HG03520 (cell line): ENCODE measurements at regions not wholly inside any gene's neighbourhood (a gene's known extent, or its start where the extent isn't known, plus 50 kb on each side); places are given as distances from the start of the nearest gene placed in this dataset.

Source experiments
- ATAC-seq: cut with Tn5 transposase; IDR thresholded peaks from one replicate; pipeline ENCODE4 v1.9.1; 2021; ENCODE audit warnings: mild to moderate bottlenecking, moderate library complexity; ENCODE audit not compliant: unreplicated experiment

DNA sequence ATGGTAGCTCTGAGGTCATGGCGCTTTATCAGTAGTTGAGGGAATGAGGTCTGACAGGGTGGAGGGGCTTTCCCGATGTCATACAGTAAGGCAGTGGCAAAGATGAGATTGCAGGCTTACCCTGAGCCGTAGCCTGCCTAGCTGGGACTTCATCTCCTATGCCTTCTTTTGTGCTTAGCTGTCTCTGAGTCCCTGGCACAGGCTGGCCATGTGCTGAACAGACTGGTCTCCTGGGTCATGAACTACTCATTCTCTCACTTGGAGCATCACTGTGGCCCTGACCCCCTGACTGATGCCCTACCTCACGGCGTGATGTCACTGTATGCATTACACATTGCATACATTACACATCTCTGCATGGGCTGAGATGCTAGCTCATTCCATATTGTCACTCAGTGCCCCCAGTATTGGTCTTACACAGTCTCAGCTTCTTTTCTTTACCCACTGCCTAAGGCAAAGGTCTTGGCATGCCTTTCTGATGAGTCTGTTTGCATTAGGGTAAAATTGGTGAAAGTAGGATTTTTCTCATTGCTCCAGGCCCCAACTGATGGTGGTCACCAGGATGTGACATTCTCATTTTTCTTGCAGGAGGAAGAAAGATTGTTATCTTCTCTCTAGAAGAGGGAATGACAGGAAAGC, 389.4 kb upstream of the CADM1 start:
- no peak for ATAC-seq

DNA sequence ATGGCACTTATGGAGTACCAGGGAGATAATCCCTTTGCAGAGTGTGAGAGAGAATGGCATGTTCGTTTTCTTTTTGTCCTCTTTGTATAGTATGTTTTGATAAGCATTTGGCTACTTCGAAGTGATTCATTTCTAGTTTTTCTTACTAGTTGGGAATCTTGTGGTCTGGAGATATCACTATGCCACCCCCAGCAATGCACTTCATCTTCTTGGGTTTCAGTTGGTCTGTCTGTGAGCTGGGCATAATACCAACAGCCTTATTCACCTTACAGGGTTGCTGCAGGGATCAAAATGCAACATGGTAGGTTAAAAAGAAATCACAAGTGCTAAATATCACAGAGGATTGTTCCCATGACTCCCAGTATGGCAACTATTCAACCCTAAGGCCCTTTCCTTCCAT, 387.8 kb upstream of the CADM1 start:
- no peak for ATAC-seq

DNA sequence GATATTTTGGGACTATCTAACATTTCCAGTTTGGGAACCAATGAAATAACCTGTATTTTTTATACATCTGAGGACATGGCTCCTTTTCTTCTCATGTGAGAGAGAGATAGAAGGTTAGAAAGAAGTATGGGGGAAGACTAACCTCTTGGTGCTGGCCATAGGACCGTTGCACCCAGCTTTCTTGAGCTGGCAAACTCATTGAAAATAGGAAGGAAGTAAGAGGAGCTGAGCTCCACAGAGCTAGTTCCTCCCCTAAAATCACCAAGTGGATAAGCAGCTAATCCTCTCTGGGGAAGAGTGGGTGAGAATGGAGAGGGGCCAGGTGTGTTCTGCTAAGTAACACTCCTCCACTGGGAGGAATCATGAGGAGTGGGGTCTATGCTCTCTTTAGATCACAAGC, 387.4 kb upstream of the CADM1 start:
- no peak for ATAC-seq

DNA sequence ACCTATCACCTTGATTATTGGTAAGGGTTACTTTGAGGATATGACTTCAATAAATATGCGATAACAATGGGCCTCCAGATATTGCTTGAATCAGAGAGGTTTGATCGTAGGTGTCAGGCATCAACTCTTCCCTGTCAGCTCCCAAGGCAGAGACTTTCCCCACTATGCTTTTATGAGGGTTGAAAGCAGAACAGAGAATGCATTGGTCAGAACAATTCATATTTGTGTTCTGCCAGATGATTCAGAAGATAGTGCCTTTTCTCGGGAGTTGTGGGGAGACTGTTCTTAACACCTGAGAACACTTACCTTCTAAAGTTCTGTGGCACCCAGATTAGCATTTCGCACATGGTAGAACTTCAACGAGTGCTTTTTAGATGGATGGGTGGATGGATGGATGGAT, 386.3 kb upstream of the CADM1 start:
- ATAC-seq, result no peak

DNA sequence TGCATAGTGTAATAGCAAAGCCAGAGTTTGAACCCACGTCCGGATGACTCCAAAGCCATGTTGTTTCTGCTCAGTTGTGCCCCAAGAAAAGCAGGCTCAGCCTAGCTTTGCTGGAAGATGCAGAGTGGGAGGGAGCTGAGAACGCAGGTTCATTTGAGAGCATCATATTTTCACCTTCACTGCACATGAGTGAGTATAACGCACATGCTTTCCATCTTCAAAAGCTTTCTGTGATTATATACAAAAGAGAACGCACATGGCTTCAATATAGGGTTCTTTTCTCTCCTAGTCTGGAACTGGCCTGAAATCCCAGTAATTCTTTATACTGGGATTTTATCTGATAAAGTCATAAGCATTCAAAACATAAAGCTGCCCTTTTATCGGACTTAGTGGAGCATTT, 385.5 kb upstream of the CADM1 start:
- no peak for ATAC-seq

DNA sequence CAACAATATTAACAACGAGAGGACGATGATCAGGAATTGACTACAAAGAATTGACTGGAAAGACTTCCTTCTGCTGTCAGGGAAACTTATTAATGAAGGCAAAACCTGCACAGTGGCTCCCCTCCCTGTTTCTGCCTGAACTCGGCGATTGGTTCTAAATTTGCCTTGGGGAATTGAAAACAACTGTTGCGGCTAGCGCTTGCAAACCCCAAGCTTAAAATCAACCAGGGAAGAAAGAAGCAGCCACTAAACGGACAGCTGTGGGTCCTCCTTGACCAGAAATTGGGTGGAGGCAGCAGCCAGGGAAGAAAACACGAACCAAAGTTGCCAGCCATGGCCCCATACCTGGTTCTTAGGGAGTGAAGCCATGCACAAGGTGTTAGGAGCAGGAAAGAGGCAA, 383.5 kb upstream of the CADM1 start:
- ATAC-seq, result no peak

DNA sequence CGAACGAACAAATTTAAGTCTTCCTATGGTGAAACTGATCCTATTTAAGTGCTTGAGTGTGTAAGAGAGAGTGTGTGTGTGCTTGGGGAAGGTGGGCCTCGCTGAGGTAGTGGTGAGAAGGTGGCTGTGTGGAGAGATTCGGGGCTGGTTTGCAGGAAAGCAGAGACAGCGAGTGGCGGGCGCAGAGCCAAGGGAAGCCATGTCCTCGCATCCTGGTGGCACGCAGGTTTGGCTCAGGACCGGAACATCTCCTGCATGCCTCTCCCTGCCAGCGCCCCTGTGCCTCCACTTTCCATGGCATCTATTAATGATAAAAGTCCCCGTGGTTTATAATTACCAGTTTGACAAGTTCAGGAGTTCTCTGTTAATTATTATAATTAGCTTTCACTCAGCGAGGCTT, 383.1 kb upstream of the CADM1 start:
- ATAC-seq, result no peak

DNA sequence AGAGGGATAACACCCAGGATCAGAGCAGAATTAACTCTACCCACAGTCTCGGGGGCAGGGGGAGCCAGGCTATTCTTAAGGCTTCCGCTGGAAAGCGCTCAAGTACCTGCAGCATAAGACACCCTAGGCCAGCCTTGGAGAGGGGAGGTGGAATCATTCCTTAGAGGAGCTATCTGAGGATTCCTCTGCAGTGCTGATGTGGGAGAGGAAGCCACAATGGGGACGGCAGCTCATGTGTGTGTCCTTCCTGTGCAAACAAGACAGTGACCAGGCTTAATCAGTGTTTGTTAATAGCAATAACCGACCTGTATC, 382.2 kb upstream of the CADM1 start:
- ATAC-seq, result no peak

DNA sequence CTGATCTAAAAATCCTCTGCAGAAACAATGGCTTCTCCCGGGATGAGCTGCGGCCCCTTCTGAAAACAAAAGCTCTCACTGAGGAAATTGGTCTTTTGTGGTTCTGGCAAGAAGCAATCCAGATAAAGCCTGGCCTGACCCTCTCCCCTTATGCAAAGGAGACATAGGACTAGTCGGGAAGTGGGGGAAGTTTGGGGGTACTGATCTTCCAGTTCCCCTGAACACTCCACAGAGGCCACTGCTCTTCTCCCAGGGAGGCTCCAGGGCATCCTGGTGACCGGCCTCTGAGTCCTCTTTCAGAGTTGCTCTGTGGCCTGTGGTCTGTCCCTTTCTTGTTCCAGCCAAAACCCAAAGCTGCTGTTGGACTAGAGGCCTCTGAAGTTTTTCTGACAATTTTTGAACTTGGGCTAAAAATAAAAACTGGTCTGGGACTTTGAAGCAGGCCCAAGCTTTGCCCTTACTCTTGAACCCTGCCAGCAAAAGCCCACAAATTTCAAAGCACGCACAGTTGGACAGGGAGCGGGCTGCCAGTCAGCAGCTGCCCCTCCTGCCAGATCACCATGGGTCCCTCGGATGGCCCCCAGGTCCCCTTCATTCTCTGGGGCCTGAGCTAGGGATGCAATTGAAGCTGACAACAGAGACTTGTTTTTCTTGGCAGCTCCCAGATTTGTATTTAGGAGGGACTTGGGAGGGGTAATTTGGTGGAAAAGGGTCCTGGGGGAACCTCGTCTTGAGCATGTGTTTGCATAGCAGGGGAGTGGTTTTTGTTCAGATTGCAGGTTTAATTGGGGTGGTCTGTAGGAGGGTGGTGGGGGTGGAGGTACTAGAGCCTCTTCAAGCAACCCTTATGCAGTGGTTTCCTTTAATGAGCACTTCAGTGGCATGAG, 381.6 kb upstream of the CADM1 start:
- no peak for ATAC-seq

DNA sequence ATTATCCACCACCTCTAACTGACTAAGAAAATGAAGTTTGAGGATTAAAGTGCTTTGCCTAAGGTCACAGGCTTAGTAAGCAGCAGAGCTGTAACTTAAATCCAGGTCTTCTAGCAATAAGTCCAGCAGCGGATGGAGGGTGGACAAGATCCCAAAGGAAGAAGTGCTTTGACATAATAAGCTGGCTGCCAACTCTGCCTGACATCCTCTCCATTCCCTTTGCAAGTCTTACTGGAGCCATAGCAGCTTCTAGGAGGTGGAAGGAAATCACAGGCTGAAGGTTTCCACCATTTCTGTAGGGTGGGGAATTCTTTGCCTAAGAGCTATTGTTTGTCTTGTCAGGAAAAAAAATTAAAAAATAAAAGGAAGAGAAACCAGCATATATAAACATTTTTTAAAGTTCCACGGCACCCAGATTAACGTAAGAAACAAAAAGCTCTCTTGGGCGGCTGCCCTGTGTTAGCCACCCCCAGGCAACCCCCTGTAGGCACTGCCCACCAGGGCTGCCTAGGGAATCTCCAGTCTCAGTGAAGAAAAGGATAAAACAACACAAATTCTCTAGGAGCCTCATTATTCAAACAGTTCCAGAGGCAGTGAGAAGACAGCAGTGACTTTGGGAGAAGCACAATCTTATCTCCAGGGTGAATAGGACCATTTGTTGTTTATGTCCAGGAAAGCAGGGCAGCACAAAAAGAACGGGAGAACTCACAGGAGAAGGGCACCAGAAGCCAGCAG, 380.8 kb upstream of the CADM1 start:
- ATAC-seq, result no peak

DNA sequence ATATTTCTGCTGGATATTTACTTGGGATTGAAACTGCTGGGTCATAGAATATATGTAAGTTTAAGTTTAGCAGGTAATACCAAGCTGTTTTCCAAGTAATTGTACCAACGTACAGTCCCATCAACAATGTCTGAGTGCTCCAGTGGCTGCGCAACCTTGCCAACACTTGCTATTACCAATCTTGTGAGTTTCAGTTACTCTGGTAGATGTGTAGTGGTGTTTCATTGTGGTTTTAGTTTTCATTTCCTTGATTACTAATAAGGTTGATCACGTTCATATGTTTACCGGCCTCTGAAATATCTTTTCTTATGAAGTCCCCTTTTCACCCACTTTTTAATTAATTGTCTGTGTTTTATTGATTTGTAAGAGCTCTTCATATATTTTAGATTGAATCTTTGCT, 370.6 kb upstream of the CADM1 start:
- peak; percentile 85 for ATAC-seq

DNA sequence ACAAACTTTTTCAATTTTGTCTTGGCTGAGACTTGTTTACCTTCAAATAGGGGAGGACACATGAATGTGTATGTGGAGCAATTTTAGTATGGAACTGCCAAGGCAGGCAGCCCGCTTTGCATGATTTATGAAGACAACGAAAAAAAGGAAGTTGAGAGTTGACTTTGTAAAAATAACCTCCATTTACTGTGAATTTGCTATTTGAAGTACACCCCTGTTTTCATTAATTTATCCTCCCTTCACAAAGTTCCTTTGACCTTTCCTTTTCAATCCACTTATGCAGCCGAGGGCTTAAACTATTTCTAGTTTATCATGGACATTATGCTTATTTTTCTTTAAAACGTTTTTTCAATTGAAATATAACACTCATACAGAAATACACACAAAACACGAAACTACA, 369.6 kb upstream of the CADM1 start:
- no peak for ATAC-seq

DNA sequence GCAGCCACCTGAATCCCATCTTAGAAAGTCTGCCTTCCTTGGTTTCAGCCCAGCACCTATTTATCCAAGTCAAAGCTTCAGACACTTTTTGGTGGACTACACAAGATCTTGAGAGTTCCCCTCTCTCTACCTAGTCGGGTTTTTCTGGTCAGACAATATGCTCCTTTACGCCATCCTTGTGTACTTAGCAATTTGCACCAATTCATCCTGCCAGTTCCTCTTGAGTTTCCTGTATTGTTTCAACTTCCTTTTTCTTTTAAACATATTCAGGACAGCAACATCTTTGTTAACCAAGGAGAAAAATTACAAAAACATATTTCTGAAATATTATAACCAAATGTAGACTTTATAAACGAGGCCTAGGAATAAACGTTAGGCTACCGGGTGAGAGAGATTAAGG, 368.2 kb upstream of the CADM1 start:
- ATAC-seq, result no peak

DNA sequence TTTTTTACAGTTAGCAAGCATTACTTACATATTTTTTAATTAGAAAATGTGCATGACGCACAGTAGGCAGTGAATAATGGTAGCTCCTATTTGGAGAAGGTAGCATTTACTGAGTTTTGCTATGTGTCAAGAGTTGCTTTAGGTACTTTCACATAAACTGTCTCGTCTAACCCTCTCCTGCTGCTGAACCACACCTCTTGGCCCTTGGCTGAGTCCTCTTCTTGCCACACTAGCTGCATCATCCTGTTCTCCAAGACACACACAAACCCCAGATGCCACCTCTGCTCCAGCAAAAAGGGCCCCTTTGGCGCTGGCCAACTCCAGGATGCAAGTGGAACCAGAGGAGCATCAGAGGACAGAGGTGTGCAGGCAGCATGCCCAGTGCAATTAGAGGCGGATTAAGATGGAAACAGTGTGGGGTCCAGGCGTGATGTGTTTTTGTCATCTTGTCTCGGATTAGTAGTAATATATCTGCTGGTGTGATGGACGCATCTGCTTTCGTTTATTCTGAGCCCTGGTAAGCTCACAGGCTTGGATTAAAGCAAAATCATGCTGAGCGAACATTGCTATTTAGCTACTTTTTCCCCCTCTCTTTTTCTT, 367.0 kb upstream of the CADM1 start:
- ATAC-seq, result no peak

DNA sequence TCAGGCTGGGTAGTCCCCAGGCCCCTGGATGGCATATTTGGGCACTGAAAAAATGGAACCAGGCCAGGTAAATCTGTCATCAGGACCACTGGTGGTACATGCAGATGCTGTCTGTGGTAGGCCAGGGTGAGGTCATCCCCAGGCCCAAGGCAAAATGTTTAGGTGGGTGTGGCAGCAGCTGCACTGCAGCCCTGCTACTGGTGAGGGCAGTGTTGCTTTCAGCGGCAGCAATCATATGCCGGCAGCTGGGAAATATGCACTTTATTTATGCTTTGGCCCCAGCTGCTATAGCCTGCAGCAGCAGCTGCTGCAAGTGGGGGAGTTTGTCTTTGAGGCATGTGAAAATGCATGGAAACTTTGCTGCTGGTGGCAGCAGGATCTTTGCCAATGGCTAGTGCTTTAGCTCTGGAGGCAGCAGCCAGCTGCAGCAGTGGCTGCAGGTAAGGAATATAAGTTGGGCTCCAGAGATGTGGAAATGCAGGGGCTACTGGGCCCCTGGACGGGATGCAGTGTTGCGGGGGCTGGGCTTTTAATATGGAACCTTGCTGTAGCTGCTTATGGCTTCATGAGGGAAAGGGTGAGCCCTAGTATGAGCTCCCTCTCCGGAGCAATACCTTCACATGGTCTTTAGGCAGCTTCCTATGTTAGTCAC, 365.7 kb upstream of the CADM1 start:
- ATAC-seq, result peak; percentile 54

DNA sequence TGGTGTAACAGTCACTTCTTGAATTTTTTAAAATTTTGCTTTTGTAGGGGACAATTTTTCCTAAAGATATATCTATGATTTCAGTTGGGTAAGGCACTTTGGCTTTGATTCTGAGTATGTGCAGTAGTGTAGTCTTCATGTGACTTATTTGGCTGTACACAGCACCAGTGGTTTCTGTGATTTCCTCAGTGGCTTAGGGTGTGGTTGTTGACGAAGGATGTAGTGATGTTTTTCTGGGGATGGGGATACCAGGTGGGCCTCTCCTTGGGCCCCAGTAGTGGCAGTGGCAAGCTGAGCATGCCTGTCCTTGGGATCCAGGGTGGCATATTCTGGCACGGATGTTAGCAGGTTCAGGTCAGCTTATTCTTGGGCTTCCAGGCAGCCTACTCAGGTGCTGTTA, 364.9 kb upstream of the CADM1 start:
- no peak for ATAC-seq

DNA sequence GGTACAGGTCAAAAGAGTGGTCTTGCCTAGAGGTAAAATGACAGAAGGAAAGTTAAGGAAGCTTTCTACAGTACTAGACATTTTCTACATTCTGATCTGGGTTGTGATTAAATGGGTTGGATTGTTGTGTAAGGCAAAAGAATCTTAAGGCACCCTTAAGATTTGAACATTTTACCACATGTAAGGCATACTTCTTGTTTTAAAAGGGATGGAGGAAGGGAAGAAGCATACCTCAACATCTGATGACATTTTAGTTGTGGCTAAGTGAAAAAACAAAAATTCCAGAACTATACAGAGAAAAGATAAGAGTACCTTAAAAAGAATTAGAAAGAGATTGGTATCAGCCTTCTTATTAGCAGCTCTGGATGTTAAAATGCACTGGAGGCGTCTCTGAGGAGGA, 356.0 kb upstream of the CADM1 start:
- no peak for ATAC-seq

DNA sequence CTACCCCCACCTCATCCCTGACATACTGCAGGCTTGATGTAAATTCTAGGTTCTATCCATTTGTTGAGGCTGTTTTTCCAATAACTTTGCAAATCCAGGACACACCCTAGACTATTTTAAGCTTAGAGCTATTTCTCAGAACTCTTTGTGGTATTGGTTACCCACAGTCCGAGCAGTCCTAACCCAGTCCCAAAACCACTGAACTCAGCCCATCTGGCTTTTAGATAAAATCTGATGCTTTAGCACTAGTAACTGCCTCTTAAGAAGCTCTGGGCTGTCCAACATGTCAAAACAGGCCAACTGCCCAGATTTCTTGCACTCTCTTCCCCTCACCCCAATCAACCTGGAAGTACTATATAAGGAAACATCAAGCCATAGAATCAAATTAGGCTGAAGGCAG, 344.4 kb upstream of the CADM1 start:
- ATAC-seq, result no peak

DNA sequence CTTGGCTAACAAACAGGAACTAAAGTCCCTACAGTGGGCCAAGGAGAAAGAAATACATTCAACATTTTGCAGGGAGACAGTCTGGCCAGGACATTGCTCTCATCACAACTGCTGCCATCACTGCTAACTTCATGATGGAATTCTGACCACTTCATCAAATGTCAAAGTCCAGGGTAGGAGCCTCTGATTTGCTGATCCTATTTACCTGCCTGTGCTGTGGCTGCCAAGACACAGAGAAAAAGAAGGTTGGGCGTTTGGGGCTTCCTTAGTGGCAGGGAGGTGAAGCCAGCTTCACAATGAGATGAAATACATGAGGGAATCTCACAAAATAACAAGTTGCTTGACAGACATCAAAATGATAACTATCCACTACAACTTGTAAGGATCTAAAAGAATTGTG, 343.9 kb upstream of the CADM1 start:
- ATAC-seq, result no peak

DNA sequence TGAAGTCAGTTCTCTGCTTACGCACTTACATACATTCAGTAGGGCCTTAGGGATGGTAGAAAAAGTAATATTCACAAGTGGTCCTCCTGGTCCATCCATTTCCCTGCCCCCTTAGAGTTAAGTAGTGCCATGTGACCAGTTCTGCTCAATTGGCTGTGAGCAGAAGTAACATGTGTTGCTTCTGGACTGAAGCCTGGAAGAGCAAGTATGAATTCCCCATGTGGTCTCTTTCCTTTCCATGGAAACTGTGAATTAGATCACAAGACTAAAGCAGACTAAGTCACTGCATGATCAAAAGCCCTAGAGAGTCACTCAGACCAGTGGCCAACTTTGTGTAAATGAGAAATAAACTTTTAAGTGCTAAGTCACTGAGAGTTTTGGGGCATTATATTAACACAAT, 341.7 kb upstream of the CADM1 start:
- ATAC-seq, result no peak

DNA sequence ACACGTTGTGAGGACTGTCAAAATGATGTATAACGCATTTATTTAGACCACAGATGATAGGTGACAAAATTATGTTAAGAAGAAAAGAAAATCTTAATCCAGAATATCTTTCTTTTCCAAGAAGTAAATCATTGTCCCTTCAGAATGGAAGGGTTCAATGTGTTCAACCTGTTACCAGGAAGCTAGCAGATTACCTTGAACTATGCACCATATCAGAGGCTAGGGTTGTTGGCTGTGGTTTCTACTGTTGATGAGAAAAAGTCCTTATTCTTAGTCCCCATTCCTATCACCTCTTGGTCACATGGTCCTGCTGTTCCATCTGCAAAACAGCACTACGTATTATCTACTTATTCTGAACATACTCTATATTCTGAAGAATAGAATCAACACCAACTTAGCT, 339.5 kb upstream of the CADM1 start:
- ATAC-seq, result no peak
